ENCODE measurements at regions not wholly inside any gene's neighbourhood (a gene's known extent, or its start where the extent isn't known, plus 50 kb on each side); places are given as distances from the start of the nearest gene placed in this dataset.

- no TSS peak for BruUV-seq (replicated peaks)
- H3K9ac ChIP-seq (ENCODE audit: low read length), result no peak overlapping the region
- H2AFZ ChIP-seq (ENCODE audit: low read depth, low read length, poor library complexity, severe bottlenecking), result no peak overlapping the region
- intact Hi-C loops (cut with micrococcal nuclease), result no loop called here
- no peak for DNase-seq (ENCODE audit: low read depth, low spot score)
- no peaks in the 10 kb centered on the region for H3K9me2 ChIP-seq (ENCODE audit: insufficient read depth)
- peaks cover 0 to 17% of the 10 kb centered on the region in 2 experiments; a peak in 2 of 4 replicates for H3K4me1 ChIP-seq (ENCODE audit: control insufficient read depth in 1 of 2, insufficient read depth in 2 of 2, low read length in 2 of 2)
- H3K9me3 ChIP-seq (ENCODE audit: control insufficient read depth in 1 of 2, insufficient read depth in 1 of 2, low read depth in 1 of 2, low read length in 2 of 2), result no peaks in the 10 kb centered on the region
- CTCF ChIA-PET, result no interaction called here
- H3K27ac ChIP-seq (ENCODE audit: low read depth, low read length), result no peak overlapping the region
- no peak for ATAC-seq
- H3K27me3 ChIP-seq (ENCODE audit: insufficient read depth, low read length), result peaks cover 17% of the 10 kb centered on the region
- RAD21 ChIA-PET (ENCODE audit: low non-redundant PET in 1 of 2, low total read pairs in 2 of 2, uncharacterized antibody in 2 of 2, unreplicated experiment in 2 of 2), result no interaction called here
- no peaks in the 10 kb centered on the region for H3K36me3 ChIP-seq (ENCODE audit: control insufficient read depth in 1 of 2, insufficient read depth in 2 of 2, low read length in 2 of 2)
- TF ChIP-seq, protein P1, sequence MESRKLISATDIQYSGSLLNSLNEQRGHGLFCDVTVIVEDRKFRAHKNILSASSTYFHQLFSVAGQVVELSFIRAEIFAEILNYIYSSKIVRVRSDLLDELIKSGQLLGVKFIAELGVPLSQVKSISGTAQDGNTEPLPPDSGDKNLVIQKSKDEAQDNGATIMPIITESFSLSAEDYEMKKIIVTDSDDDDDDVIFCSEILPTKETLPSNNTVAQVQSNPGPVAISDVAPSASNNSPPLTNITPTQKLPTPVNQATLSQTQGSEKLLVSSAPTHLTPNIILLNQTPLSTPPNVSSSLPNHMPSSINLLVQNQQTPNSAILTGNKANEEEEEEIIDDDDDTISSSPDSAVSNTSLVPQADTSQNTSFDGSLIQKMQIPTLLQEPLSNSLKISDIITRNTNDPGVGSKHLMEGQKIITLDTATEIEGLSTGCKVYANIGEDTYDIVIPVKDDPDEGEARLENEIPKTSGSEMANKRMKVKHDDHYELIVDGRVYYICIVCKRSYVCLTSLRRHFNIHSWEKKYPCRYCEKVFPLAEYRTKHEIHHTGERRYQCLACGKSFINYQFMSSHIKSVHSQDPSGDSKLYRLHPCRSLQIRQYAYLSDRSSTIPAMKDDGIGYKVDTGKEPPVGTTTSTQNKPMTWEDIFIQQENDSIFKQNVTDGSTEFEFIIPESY (IDR thresholded peaks at IDR 0.05; ENCODE audit: extremely low read depth, insufficient replicate concordance, low read length), result no peak
- TF ChIP-seq CTCF (IDR thresholded peaks at IDR 0.05 in 2 of 3, conservative IDR thresholded peaks at IDR 0.05 in 1 of 3; ENCODE audit: borderline replicate concordance in 1 of 3, insufficient read depth in 1 of 3, low read depth in 2 of 3, low read length in 2 of 3) (no peak), SP1 (IDR thresholded peaks at IDR 0.05; ENCODE audit: low read depth) (no peak), YY1 (IDR thresholded peaks at IDR 0.05; ENCODE audit: extremely low read depth, insufficient replicate concordance, low read depth, low read length) (no peak), POLR2A (IDR thresholded peaks at IDR 0.05; ENCODE audit: borderline replicate concordance, extremely low read depth, insufficient read depth, insufficient read length) (no peak), ELF1 (IDR thresholded peaks at IDR 0.05; ENCODE audit: borderline replicate concordance, low read depth) (no peak), JUND (IDR thresholded peaks at IDR 0.05) (no peak), RAD21 (IDR thresholded peaks at IDR 0.05; ENCODE audit: low read depth) (no peak), ATF3 (IDR thresholded peaks at IDR 0.05) (no peak), ZNF274 (IDR thresholded peaks at IDR 0.05; ENCODE audit: low read depth, low read length) (no peak), FOSL1 (IDR thresholded peaks at IDR 0.05; ENCODE audit: low read depth) (no peak), CEBPB (IDR thresholded peaks at IDR 0.05; ENCODE audit: low read depth) (no peak), EZH2phosphoT487 (IDR thresholded peaks at IDR 0.05; ENCODE audit: borderline replicate concordance) (no peak), CBX3 (IDR thresholded peaks at IDR 0.05; ENCODE audit: low read depth) (no peak)
- TF ChIP-seq, protein P2, sequence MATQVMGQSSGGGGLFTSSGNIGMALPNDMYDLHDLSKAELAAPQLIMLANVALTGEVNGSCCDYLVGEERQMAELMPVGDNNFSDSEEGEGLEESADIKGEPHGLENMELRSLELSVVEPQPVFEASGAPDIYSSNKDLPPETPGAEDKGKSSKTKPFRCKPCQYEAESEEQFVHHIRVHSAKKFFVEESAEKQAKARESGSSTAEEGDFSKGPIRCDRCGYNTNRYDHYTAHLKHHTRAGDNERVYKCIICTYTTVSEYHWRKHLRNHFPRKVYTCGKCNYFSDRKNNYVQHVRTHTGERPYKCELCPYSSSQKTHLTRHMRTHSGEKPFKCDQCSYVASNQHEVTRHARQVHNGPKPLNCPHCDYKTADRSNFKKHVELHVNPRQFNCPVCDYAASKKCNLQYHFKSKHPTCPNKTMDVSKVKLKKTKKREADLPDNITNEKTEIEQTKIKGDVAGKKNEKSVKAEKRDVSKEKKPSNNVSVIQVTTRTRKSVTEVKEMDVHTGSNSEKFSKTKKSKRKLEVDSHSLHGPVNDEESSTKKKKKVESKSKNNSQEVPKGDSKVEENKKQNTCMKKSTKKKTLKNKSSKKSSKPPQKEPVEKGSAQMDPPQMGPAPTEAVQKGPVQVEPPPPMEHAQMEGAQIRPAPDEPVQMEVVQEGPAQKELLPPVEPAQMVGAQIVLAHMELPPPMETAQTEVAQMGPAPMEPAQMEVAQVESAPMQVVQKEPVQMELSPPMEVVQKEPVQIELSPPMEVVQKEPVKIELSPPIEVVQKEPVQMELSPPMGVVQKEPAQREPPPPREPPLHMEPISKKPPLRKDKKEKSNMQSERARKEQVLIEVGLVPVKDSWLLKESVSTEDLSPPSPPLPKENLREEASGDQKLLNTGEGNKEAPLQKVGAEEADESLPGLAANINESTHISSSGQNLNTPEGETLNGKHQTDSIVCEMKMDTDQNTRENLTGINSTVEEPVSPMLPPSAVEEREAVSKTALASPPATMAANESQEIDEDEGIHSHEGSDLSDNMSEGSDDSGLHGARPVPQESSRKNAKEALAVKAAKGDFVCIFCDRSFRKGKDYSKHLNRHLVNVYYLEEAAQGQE (IDR thresholded peaks at IDR 0.05; ENCODE audit: low read depth), result no peak
- H4K20me1 ChIP-seq (ENCODE audit: insufficient read depth), result no peaks in the 10 kb centered on the region
- H3K79me2 ChIP-seq (ENCODE audit: insufficient read depth, low read length), result no peaks in the 10 kb centered on the region
- no peak overlapping the region for H3K4me2 ChIP-seq (ENCODE audit: low read length)
- POLR2A ChIA-PET, result no interaction called here
- H3K4me3 ChIP-seq (replicated peaks in 1 of 2; ENCODE audit: low read depth in 1 of 2, low read length in 2 of 2), result no peak overlapping the region
These were observed 321.5 kb downstream of the ENC1 start for GRCh38 chr5:74319076-74319475.
